GM12873 (cell line): ENCODE measurements at regions not wholly inside any gene's neighbourhood (a gene's known extent, or its start where the extent isn't known, plus 50 kb on each side); places are given as distances from the start of the nearest gene placed in this dataset.

Experiments
- TF ChIP-seq, protein P1 (sequence below): IDR thresholded peaks from 2 replicates; pipeline ENCODE4 v1.5.1; 2012; ENCODE audit warnings: low read depth, mild to moderate bottlenecking, moderate library complexity, low read length, control low read depth; ENCODE audit not compliant: insufficient read depth; ENCODE audit errors: missing control alignments

DNA sequence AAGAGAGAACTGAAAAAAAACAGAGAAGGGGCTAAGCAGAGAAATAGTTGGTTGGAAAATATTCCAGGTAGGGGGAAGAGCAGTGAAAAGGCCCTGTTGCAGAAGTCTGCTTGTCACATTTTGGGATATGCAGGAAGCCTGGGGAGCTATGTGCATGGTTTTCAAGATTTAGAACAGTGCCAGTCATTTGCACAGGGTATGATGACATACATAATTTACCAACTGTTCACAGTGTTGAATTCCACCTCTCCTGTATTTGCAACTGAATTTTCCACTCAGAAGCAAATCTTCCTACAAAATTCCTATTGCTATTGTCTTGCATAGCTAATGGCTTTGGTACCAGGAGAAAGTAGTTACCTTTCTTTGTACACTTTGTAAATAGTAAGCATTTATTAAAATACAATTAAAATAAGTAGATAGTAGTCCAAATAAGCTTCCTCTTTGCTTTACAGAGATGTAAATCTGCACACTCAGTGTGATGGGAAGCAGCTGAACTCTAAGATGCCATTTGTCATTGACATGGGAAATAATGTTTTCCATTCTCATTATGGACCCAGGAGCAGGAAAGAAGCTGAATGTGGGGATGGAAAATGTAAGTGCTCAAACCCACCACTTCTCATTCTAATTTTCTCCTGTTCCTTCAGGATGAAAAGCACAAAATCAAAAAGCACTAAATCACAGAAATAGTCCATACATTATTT lies 177.4 kb downstream of the BTG1 start:
- TF ChIP-seq, protein P1, sequence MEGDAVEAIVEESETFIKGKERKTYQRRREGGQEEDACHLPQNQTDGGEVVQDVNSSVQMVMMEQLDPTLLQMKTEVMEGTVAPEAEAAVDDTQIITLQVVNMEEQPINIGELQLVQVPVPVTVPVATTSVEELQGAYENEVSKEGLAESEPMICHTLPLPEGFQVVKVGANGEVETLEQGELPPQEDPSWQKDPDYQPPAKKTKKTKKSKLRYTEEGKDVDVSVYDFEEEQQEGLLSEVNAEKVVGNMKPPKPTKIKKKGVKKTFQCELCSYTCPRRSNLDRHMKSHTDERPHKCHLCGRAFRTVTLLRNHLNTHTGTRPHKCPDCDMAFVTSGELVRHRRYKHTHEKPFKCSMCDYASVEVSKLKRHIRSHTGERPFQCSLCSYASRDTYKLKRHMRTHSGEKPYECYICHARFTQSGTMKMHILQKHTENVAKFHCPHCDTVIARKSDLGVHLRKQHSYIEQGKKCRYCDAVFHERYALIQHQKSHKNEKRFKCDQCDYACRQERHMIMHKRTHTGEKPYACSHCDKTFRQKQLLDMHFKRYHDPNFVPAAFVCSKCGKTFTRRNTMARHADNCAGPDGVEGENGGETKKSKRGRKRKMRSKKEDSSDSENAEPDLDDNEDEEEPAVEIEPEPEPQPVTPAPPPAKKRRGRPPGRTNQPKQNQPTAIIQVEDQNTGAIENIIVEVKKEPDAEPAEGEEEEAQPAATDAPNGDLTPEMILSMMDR = no peak

DNA sequence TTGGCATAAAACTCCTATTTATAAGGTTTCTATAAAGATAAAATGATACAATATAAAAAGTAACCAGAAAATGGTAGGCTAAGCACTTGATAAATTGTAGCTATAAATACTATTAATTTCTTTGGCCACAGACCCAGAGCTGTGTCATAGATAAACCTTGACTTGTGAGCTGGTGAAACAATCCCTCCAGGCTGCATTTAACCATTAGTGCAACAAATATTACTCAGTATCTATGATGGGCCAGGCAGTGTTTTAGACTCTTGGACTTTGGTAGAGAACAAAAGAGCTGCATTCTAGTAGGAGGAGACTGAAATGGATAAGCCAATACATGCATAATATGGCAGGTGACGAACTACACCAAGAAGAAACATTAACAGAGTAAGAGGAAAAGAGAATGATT lies 178.1 kb downstream of the BTG1 start:
- TF ChIP-seq, protein P1 = no peak

- TF ChIP-seq, protein P1 = no peak
Measured at GRCh38 chr12:91965781-91966180, 179.9 kb downstream of the BTG1 start.

GRCh38 chr12:91964501-91964900 lies 181.1 kb downstream of the BTG1 start:
- TF ChIP-seq, protein P1 = no peak

DNA sequence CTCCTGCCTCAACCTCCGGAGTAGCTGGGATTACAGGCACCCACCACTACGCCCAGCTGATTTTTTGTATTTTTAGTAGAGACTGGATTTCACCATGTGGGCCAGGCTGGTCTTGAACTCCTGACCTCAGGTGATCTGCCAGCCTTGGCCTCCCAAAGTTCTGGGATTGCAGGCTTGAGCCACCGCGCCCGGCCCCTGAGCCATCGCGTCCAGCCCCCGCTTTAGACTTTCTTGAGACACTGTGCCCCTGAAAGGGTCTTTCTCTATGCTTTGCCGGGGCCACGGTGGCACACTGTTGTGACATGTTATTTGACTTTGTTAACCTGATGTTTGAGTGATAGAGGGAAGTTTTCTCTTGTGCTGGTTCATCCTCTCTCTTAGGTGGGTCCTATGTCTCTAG lies 186.4 kb downstream of the BTG1 start:
- TF ChIP-seq, protein P1 = no peak

GRCh38 chr12:91958816-91959215 lies 186.8 kb downstream of the BTG1 start:
- TF ChIP-seq, protein P1 = no peak

- TF ChIP-seq, protein P1 = no peak
Measured at GRCh38 chr12:91954747-91955146, 190.9 kb downstream of the BTG1 start.

GRCh38 chr12:91954326-91954725 lies 191.3 kb downstream of the BTG1 start:
- TF ChIP-seq, protein P1 = no peak
